HG02885 (cell line): ENCODE measurements at regions not wholly inside any gene's neighbourhood (a gene's known extent, or its start where the extent isn't known, plus 50 kb on each side); places are given as distances from the start of the nearest gene placed in this dataset.
"Not testable (repeated sequence)": the region's sequence is repeated elsewhere in the genome, so short reads cannot be mapped to it uniquely, and the experiment has no call there.

Source experiments
- ATAC-seq: cut with Tn5 transposase; IDR thresholded peaks from one replicate; pipeline ENCODE4 v1.9.1; 2021; ENCODE audit warnings: mild to moderate bottlenecking; ENCODE audit not compliant: unreplicated experiment, poor library complexity

- ATAC-seq = no peak
Observed at GRCh38 chr2:7653617-7654016, 736.4 kb downstream of the RNF144A start.

- ATAC-seq = no peak
Observed at GRCh38 chr2:7655629-7656028, 738.4 kb downstream of the RNF144A start.

GRCh38 chr2:7657526-7657925, 740.3 kb downstream of the RNF144A start:
- ATAC-seq = not testable (repeated sequence)

GRCh38 chr2:7658486-7658885, 741.3 kb downstream of the RNF144A start:
- ATAC-seq = no peak

GRCh38 chr2:7660816-7661215, 743.6 kb downstream of the RNF144A start:
- no peak for ATAC-seq

DNA sequence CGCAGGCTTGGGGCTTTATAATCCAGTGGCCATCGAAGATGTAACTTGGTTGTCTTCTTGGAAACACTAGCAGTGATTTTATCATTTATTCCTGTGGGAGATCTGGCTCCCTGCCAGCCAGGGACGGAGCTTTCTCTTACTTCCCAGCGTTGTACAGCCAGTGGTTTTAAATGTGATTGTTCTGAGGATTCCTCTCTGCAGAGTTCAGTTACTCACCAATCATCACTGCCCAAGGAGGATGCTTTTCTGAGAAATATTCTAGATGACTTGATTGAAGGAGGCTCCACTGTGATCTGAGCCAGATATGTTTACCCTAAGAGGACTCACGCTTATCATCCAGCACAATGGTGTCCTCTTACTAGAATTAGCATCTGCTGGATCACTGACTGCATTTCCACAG, 744.3 kb downstream of the RNF144A start:
- no peak for ATAC-seq

DNA sequence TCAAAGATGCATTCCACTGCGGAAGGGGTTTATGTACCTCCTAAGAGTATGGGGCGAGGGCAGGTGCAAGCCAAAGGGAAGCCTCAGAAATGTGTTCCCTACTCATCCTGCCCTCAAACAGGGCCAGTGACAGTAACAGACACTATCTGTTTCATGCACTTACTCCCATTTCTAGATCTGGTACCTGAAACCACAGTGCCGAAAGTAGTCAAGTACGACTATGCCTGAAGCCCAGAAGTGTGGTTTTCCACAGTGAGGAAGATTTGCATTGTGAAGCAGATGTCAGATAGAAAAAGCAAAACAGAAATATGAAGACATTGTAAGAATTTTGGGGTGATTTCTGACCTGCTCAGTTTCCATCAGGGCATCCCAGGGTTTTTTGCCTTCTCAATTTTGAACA, 748.7 kb downstream of the RNF144A start:
- no peak for ATAC-seq

GRCh38 chr2:7666596-7667259, 749.5 kb downstream of the RNF144A start:
- no peak for ATAC-seq

- no peak for ATAC-seq
Observed at GRCh38 chr2:7667260-7667757, 750.1 kb downstream of the RNF144A start.

DNA sequence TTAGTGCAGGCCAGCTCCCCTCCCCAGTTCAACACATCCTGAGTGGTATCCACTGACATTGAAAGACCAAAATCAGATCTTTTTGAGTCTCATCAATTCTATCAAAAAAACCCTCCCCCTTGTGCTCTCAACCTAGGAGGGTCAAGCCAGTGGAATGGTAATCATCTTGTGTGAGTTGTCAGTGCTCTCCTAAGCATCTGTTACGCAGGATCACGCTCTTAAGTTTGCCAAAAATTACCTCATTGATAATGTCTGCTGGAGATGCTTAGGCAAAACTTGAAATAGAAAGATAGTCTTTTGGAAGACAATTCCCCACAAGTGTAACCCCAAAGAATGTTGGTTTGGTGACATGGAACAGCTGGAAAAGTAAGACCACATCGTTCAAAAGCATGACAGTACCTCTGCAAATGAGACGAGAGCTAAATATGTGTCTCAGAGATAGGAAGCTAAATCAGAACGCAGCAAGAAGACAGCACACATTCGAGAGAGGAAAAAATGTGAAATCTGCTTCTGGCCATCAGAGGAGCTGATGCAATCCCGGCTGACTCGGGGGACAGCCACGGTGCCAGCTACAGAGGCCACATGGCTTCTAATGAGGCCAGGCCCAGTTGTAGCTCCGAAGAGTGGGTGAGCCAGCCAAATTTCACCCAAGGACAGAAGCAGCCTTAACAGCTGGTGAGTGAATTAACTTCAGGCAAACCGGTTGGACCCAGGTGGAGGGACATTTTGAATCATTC, 753.9 kb downstream of the RNF144A start:
- ATAC-seq = no peak

DNA sequence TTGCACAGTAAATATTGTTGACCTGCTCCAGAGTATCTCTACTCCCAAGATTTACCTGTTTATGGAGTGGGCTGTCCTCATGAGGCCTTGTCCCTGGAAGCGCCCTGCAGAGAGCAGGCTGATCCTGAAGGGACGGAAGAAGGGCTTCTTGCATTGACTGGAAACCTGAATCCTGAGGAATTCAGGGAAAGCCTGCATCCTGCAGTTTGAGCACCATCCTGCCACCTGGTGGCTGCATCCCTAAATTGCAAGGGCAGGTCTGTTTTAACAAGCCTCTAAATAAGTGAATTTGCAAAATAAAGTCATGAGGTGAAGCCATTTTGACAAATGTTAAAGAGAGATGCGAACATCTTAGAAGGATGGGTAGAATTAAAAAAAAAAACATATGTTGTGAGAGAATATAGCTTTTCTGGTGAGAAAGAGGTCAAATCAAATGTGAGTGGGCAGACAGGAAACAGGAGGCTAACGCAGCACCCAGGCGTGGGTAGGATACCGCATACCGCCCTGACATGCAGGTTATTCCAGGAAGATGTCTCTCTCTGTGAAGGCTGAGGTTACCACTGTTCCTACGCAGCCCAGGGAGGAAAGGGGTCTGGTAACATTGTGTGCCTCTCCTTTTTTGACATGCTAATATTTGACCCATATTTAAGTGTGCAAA, 754.9 kb downstream of the RNF144A start:
- ATAC-seq = no peak

DNA sequence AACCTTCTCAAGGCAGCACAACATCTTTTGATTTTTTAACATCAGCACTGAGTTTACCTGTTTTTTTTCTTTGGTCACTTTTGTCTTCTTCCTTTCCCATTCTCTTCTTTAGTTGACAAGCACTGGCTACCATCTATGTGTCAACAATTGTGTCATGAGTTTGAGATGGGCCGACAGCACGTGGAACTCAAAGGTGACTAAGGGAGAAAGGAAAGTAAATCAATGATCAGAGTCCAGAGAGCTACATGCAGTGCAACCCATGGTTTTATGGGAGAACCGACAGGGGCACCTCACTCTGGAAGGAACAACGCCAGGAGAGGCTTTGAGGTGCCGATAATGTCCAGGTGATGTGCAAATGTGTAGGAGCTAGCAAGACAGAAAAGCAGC, 755.5 kb downstream of the RNF144A start:
- ATAC-seq = no peak

GRCh38 chr2:7673101-7673500, 755.9 kb downstream of the RNF144A start:
- no peak for ATAC-seq

DNA sequence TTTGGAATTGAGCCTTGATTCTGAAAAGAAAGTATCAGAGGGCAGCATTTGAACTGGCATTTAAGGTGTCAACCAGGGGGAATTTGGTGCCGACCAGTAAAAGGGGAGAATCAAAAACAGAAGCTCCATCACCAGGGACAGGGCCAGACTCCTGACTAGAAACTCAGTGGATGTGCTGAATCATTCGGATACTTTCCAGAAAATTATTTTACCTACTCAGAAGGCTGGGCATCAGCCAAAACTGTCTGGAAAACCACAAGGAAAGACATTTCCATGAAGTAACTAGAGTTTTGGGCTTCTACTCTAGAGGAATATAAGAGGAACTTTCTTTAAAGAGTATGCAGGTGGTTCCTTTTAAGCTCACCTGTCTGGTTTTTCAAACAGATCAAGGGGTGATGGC, 756.6 kb downstream of the RNF144A start:
- no peak for ATAC-seq

- no peak for ATAC-seq
Observed at GRCh38 chr2:7674606-7675005, 757.4 kb downstream of the RNF144A start.

- ATAC-seq = no peak
Observed at GRCh38 chr2:7676714-7677113, 759.5 kb downstream of the RNF144A start.

- ATAC-seq = no peak
Observed at GRCh38 chr2:7681881-7682461, 764.8 kb downstream of the RNF144A start.

DNA sequence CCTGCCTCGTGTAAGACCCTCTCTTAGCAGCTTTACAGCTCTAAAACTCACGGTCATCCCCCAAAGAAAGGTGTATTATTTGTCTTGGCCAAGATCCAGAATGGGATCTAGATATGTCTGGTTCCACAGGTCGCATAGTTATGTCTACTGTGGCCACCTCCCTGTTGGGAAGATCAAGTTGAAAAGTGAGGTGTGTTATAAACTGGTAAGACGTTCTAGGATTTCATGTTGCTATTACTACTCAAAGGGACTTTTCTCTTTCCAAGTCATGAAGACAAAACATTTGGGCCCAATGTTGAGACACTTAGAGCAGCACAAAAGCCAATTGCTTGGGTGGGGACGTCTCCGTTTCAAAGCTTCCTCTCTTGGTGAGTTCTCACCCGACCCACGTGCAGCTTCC, 766.0 kb downstream of the RNF144A start:
- ATAC-seq = no peak

- ATAC-seq = no peak
Observed at GRCh38 chr2:7683708-7684107, 766.5 kb downstream of the RNF144A start.

DNA sequence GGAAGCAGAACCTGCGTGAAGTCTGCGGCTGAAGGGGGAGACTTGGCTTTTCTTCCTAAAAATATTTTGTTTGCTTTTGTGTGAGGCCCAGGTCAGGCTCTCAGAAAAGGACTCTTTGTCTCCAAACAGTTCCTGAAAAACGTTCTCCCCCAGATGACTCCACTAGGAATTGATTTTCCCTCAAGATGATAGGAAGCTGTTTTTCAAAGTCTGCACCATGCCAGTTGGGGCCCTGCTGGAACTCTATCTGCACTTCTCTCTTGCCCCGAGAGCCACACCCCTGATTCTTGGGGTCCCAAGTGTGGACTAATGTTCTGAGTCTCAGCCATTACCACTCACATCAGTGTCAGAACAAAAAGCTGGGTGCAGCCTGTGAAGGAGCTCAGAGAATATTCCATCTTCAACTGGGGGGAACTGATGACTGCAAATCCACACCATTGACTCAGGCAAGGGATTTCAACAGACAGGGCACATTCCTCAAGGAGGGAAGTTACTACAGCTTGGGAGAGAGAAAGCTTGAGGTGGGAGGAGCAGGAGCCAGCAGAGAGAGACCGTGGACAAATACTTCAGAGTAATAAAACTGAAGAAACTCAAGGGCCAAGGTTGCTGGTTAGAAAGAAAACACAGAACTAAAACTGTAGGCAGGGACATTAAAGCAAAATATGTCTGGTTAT, 768.3 kb downstream of the RNF144A start:
- no peak for ATAC-seq

GRCh38 chr2:7686016-7686385, 768.8 kb downstream of the RNF144A start:
- ATAC-seq = no peak
